ENCODE measurements at regions not wholly inside any gene's neighbourhood (a gene's known extent, or its start where the extent isn't known, plus 50 kb on each side); places are given as distances from the start of the nearest gene placed in this dataset.

- intact Hi-C loops (cut with micrococcal nuclease; ENCODE audit: unreplicated experiment) = no loop called here
- TF ChIP-seq CTCF (conservative IDR thresholded peaks at IDR 0.05; ENCODE audit: low read length) (no peak), EZH2phosphoT487 (IDR thresholded peaks at IDR 0.05; ENCODE audit: borderline replicate concordance, low read depth, low read length) (no peak)
- H3K4me1 ChIP-seq (ENCODE audit: insufficient read depth, low read length, poor library complexity, severe bottlenecking) = no peaks in the 10 kb centered on the region
- no peaks in the 10 kb centered on the region for H3K9me3 ChIP-seq (ENCODE audit: low read length)
- H2AFZ ChIP-seq (ENCODE audit: low read length) = no peak overlapping the region
- no peaks in the 10 kb centered on the region for H3K36me3 ChIP-seq (ENCODE audit: insufficient read depth, low read length)
- DNase-seq (ENCODE audit: low spot score) = no peak
- no peaks in the 10 kb centered on the region for H4K20me1 ChIP-seq (ENCODE audit: insufficient read depth, low read length)
- CTCF ChIA-PET (ENCODE audit: unreplicated experiment) = no interaction called here
- POLR2A ChIA-PET = no interaction called here
- no peaks in the 10 kb centered on the region for H3K9me2 ChIP-seq (ENCODE audit: insufficient read depth, low read length)
- no peak overlapping the region for H3K27ac ChIP-seq (ENCODE audit: low read depth, low read length, poor library complexity, severe bottlenecking)
- H3K4me2 ChIP-seq (ENCODE audit: low read length) = no peak overlapping the region
- no TSS peak for BruUV-seq (replicated peaks)
- H3K4me3 ChIP-seq (ENCODE audit: low read depth, low read length, poor library complexity, severe bottlenecking) = no peak overlapping the region
- no peaks in the 10 kb centered on the region for H3K79me2 ChIP-seq (ENCODE audit: insufficient read depth, low read depth, low read length)
These were observed 927.8 kb downstream of the STPG2 start for GRCh38 chr4:97215409-97215941.

- ChIA-PET CTCF (ENCODE audit: unreplicated experiment) (no interaction called here), POLR2A (no interaction called here)
- no peaks in the 10 kb centered on the region for H3K9me3 ChIP-seq (ENCODE audit: low read length)
- DNase-seq (ENCODE audit: low spot score) = no peak
- H3K4me2 ChIP-seq (ENCODE audit: low read length) = no peak overlapping the region
- no peaks in the 10 kb centered on the region for H3K79me2 ChIP-seq (ENCODE audit: insufficient read depth, low read depth, low read length)
- no peak overlapping the region for H2AFZ ChIP-seq (ENCODE audit: low read length)
- H3K4me3 ChIP-seq (ENCODE audit: low read depth, low read length, poor library complexity, severe bottlenecking) = no peak overlapping the region
- TF ChIP-seq EZH2phosphoT487 (IDR thresholded peaks at IDR 0.05; ENCODE audit: borderline replicate concordance, low read depth, low read length) = no peak
- TF ChIP-seq CTCF (conservative IDR thresholded peaks at IDR 0.05; ENCODE audit: low read length) = no peak
- no peaks in the 10 kb centered on the region for H3K36me3 ChIP-seq (ENCODE audit: insufficient read depth, low read length)
- H3K27ac ChIP-seq (ENCODE audit: low read depth, low read length, poor library complexity, severe bottlenecking) = no peak overlapping the region
- H4K20me1 ChIP-seq (ENCODE audit: insufficient read depth, low read length) = no peaks in the 10 kb centered on the region
- intact Hi-C loops (cut with micrococcal nuclease; ENCODE audit: unreplicated experiment) = no loop called here
- BruUV-seq (replicated peaks) = no TSS peak
- no peaks in the 10 kb centered on the region for H3K9me2 ChIP-seq (ENCODE audit: insufficient read depth, low read length)
- no peaks in the 10 kb centered on the region for H3K4me1 ChIP-seq (ENCODE audit: insufficient read depth, low read length, poor library complexity, severe bottlenecking)
These were observed 927.2 kb downstream of the STPG2 start for GRCh38 chr4:97216046-97216445.

GRCh38 chr4:97235521-97235920, 907.8 kb downstream of the STPG2 start:
- BruUV-seq (replicated peaks) = no TSS peak
- intact Hi-C loops (cut with micrococcal nuclease; ENCODE audit: unreplicated experiment) = no loop called here
- no peaks in the 10 kb centered on the region for H3K9me2 ChIP-seq (ENCODE audit: insufficient read depth, low read length)
- DNase-seq (ENCODE audit: low spot score) = no peak
- H3K4me1 ChIP-seq (ENCODE audit: insufficient read depth, low read length, poor library complexity, severe bottlenecking) = no peaks in the 10 kb centered on the region
- no peaks in the 10 kb centered on the region for H3K36me3 ChIP-seq (ENCODE audit: insufficient read depth, low read length)
- no peak overlapping the region for H2AFZ ChIP-seq (ENCODE audit: low read length)
- no peak overlapping the region for H3K27ac ChIP-seq (ENCODE audit: low read depth, low read length, poor library complexity, severe bottlenecking)
- no peaks in the 10 kb centered on the region for H3K9me3 ChIP-seq (ENCODE audit: low read length)
- no peak for TF ChIP-seq CTCF (conservative IDR thresholded peaks at IDR 0.05; ENCODE audit: low read length)
- no peak for TF ChIP-seq EZH2phosphoT487 (IDR thresholded peaks at IDR 0.05; ENCODE audit: borderline replicate concordance, low read depth, low read length)
- H3K4me2 ChIP-seq (ENCODE audit: low read length) = no peak overlapping the region
- CTCF ChIA-PET (ENCODE audit: unreplicated experiment) = no interaction called here
- no peaks in the 10 kb centered on the region for H4K20me1 ChIP-seq (ENCODE audit: insufficient read depth, low read length)
- POLR2A ChIA-PET = no interaction called here
- H3K4me3 ChIP-seq (ENCODE audit: low read depth, low read length, poor library complexity, severe bottlenecking) = no peak overlapping the region
- no peaks in the 10 kb centered on the region for H3K79me2 ChIP-seq (ENCODE audit: insufficient read depth, low read depth, low read length)

All from OCI-LY7 (cell line).